Mesenchymal stem cell (in vitro differentiated cells and primary cell): ENCODE measurements at regions not wholly inside any gene's neighbourhood (a gene's known extent, or its start where the extent isn't known, plus 50 kb on each side); places are given as distances from the start of the nearest gene placed in this dataset.
"Not testable (repeated sequence)": the region's sequence is repeated elsewhere in the genome, so short reads cannot be mapped to it uniquely, and the experiment has no call there.

Experiments
- DNase-seq: peaks from one replicate; pipeline ENCODE4 v3.0.0-alpha.2; 2013
- H2AFZ ChIP-seq: one replicate; pipeline ENCODE4 v1.6.1; 2013; ENCODE audit warnings: low read depth, mild to moderate bottlenecking, control low read depth, inconsistent platforms, low read length, moderate library complexity
- H2AK5ac ChIP-seq: 2 replicates; pipeline ENCODE4 v1.6.1; 2013; ENCODE audit warnings: low read length, moderate library complexity, mild to moderate bottlenecking, inconsistent platforms; ENCODE audit not compliant: severe bottlenecking
- H2BK120ac ChIP-seq: one replicate; pipeline ENCODE4 v1.6.1; 2013; ENCODE audit warnings: low read depth, mild to moderate bottlenecking, inconsistent platforms, low read length, moderate library complexity
- H2BK12ac ChIP-seq, 2 experiments: one replicate each; pipeline ENCODE4 v1.6.1; 2013; ENCODE audit warnings: inconsistent platforms in 2 of 2, low read length in 2 of 2, mild to moderate bottlenecking in 2 of 2, moderate library complexity in 2 of 2, control low read depth in 1 of 2
- H2BK15ac ChIP-seq: one replicate; pipeline ENCODE4 v1.6.1; 2013; ENCODE audit warnings: mild to moderate bottlenecking, low read depth, inconsistent platforms; ENCODE audit not compliant: poor library complexity, severe bottlenecking
- H2BK5ac ChIP-seq: 2 replicates; pipeline ENCODE4 v1.6.1; 2013; ENCODE audit warnings: low read depth, mild to moderate bottlenecking, low read length, control low read depth, inconsistent platforms; ENCODE audit not compliant: poor library complexity, severe bottlenecking
- H3K14ac ChIP-seq, 2 experiments: one replicate each; pipeline ENCODE4 v1.6.1; 2013; ENCODE audit warnings: inconsistent platforms in 2 of 2, low read length in 2 of 2, control low read depth in 1 of 2, mild to moderate bottlenecking in 1 of 2, moderate library complexity in 1 of 2
- H3K18ac ChIP-seq, 2 experiments: one replicate each; pipeline ENCODE4 v1.6.1; 2013; ENCODE audit warnings: inconsistent platforms in 2 of 2, low read length in 2 of 2, control low read depth in 1 of 2, low read depth in 1 of 2, mild to moderate bottlenecking in 1 of 2
- H3K23ac ChIP-seq, 2 experiments: one replicate each; pipeline ENCODE4 v1.6.1; 2013; ENCODE audit warnings: inconsistent platforms in 2 of 2, low read length in 2 of 2, mild to moderate bottlenecking in 2 of 2, moderate library complexity in 2 of 2, control low read depth in 1 of 2
- H3K27ac ChIP-seq: 2 replicates; pipeline ENCODE4 v1.5.1; 2013; ENCODE audit warnings: mild to moderate bottlenecking, moderate library complexity, low read length, control low read depth, inconsistent platforms; ENCODE audit not compliant: poor library complexity, severe bottlenecking
- H3K27me3 ChIP-seq, 2 experiments: 2 replicates each; pipeline versions ENCODE4 v1.6.1 to v1.7.0; 2013; ENCODE audit warnings: low read length in 2 of 2, mild to moderate bottlenecking in 2 of 2, moderate library complexity in 2 of 2, control low read depth in 1 of 2, inconsistent platforms in 1 of 2; ENCODE audit not compliant: control insufficient read depth in 1 of 2, insufficient read depth in 1 of 2
- H3K36me3 ChIP-seq, 2 experiments: 2 replicates each; pipeline versions ENCODE4 v1.6.1 to v1.7.0; 2013; ENCODE audit warnings: low read length in 2 of 2, control low read depth in 1 of 2, inconsistent platforms in 1 of 2, low read depth in 1 of 2, mild to moderate bottlenecking in 1 of 2; ENCODE audit not compliant: insufficient read depth in 2 of 2, control insufficient read depth in 1 of 2
- H3K4ac ChIP-seq, 2 experiments: one replicate each; pipeline ENCODE4 v1.6.1; 2013; ENCODE audit warnings: inconsistent platforms in 2 of 2, low read length in 2 of 2, mild to moderate bottlenecking in 2 of 2, moderate library complexity in 2 of 2, control low read depth in 1 of 2, low read depth in 1 of 2
- H3K4me1 ChIP-seq: 2 replicates; pipeline ENCODE4 v1.6.1; 2013; ENCODE audit warnings: low read depth, low read length, control low read depth; ENCODE audit not compliant: control insufficient read depth, insufficient read depth
- H3K4me2 ChIP-seq: 2 replicates; pipeline ENCODE4 v1.6.1; 2013; ENCODE audit warnings: low read length, mild to moderate bottlenecking, inconsistent platforms; ENCODE audit not compliant: poor library complexity, severe bottlenecking
- H3K4me3 ChIP-seq, 2 experiments: 2 replicates each; pipeline versions ENCODE4 v1.5.1 to v1.7.0; 2013; ENCODE audit warnings: low read length in 2 of 2, mild to moderate bottlenecking in 2 of 2, control low read depth in 1 of 2, low read depth in 1 of 2; ENCODE audit not compliant: insufficient read depth in 1 of 2
- H3K79me1 ChIP-seq: replicated peaks from 2 replicates; pipeline ENCODE4 v1.6.1; 2013; ENCODE audit warnings: mild to moderate bottlenecking, control low read depth, low read length, inconsistent platforms; ENCODE audit not compliant: poor library complexity, severe bottlenecking
- H3K9ac ChIP-seq: 2 replicates; pipeline ENCODE4 v1.7.0; 2013; ENCODE audit warnings: mild to moderate bottlenecking, low read length, moderate library complexity
- H3K9me3 ChIP-seq: 2 replicates; pipeline ENCODE4 v1.7.0; 2013; ENCODE audit warnings: mild to moderate bottlenecking, low read length; ENCODE audit not compliant: control insufficient read depth
- H4K8ac ChIP-seq: one replicate; pipeline ENCODE4 v1.6.1; 2013; ENCODE audit warnings: inconsistent platforms, mild to moderate bottlenecking, low read length, moderate library complexity
- H4K91ac ChIP-seq: one replicate; pipeline ENCODE4 v1.6.1; 2013; ENCODE audit warnings: mild to moderate bottlenecking, low read length, inconsistent platforms
- WGBS: methylation state at CpG from one replicate; pipeline ENCODE4 v1.1.7; 2013; ENCODE audit warnings: mixed read lengths; 5-methylcytosine and 5-hydroxymethylcytosine counted together

GRCh38 chr5:130398825-130399224 is 494.6 kb downstream of the CHSY3 start:
- no peak for DNase-seq
- no peak overlapping the region for H3K9ac ChIP-seq
- H3K14ac ChIP-seq = no peak overlapping the region
- no peak overlapping the region for H3K4me3 ChIP-seq
- no peaks in the 10 kb centered on the region for H3K9me3 ChIP-seq
- no peak overlapping the region for H2AFZ ChIP-seq
- H2BK5ac ChIP-seq = no peak overlapping the region
- H3K4me2 ChIP-seq = no peak overlapping the region
- H2AK5ac ChIP-seq = no peak overlapping the region
- H3K27me3 ChIP-seq = no peaks in the 10 kb centered on the region
- no peak overlapping the region for H2BK120ac ChIP-seq
- no peak overlapping the region for H3K23ac ChIP-seq
- H3K27ac ChIP-seq = no peak overlapping the region
- no peak overlapping the region for H2BK12ac ChIP-seq
- peak overlapping the region in 1 of 2 experiments; percentile 78 for H3K18ac ChIP-seq
- no peaks in the 10 kb centered on the region for H3K4me1 ChIP-seq
- no peak overlapping the region for H2BK15ac ChIP-seq
- no peaks in the 10 kb centered on the region for H3K36me3 ChIP-seq
- no peak overlapping the region for H4K8ac ChIP-seq
- H3K79me1 ChIP-seq = no peaks in the 10 kb centered on the region
- 95% methylated on average over 4 of the region's 4 CpGs for WGBS
- H3K4ac ChIP-seq = no peak overlapping the region
- no peak overlapping the region for H4K91ac ChIP-seq

GRCh38 chr5:130397727-130398126 is 493.5 kb downstream of the CHSY3 start:
- H3K4me2 ChIP-seq, DNase-seq, H3K4me1 ChIP-seq, H2BK120ac ChIP-seq, H3K79me1 ChIP-seq, H3K27ac ChIP-seq, H4K91ac ChIP-seq, H2BK15ac ChIP-seq, H3K4me3 ChIP-seq, H3K9ac ChIP-seq, H2AK5ac ChIP-seq, H2BK5ac ChIP-seq, H3K27me3 ChIP-seq, H3K23ac ChIP-seq, H4K8ac ChIP-seq, H3K36me3 ChIP-seq, H2BK12ac ChIP-seq, H3K18ac ChIP-seq, H2AFZ ChIP-seq, H3K14ac ChIP-seq, H3K9me3 ChIP-seq, H3K4ac ChIP-seq: not testable (repeated sequence)
- 92% methylated on average over 1 of the region's 1 CpG for WGBS

- Histone ChIP-seq H3K9me3 (no peaks in the 10 kb centered on the region), H3K27ac (no peak overlapping the region), H3K4ac (no peak overlapping the region), H3K18ac (no peak overlapping the region), H2BK15ac (no peak overlapping the region), H3K4me3 (no peak overlapping the region), H3K4me1 (no peaks in the 10 kb centered on the region), H3K79me1 (no peaks in the 10 kb centered on the region), H3K9ac (no peak overlapping the region), H2AFZ (no peak overlapping the region), H3K27me3 (no peaks in the 10 kb centered on the region), H4K8ac (no peak overlapping the region), H3K36me3 (no peaks in the 10 kb centered on the region), H3K4me2 (no peak overlapping the region), H4K91ac (no peak overlapping the region), H2BK120ac (no peak overlapping the region), H3K14ac (no peak overlapping the region), H2AK5ac (no peak overlapping the region), H2BK5ac (no peak overlapping the region), H3K23ac (no peak overlapping the region), H2BK12ac (no peak overlapping the region)
- no peak for DNase-seq
- 100% methylated on average over 2 of the region's 2 CpGs for WGBS
Observed at GRCh38 chr5:130397132-130397531, 492.9 kb downstream of the CHSY3 start.

GRCh38 chr5:130391727-130392264 is 487.5 kb downstream of the CHSY3 start:
- H3K4me3 ChIP-seq, H2AK5ac ChIP-seq, H3K79me1 ChIP-seq, H3K4me1 ChIP-seq, H3K27ac ChIP-seq, H3K4ac ChIP-seq, H3K9me3 ChIP-seq, DNase-seq, H3K9ac ChIP-seq, H2BK5ac ChIP-seq, H3K18ac ChIP-seq, H4K91ac ChIP-seq, H3K27me3 ChIP-seq, H3K36me3 ChIP-seq, H4K8ac ChIP-seq, H3K23ac ChIP-seq, H2AFZ ChIP-seq, H2BK12ac ChIP-seq, H2BK120ac ChIP-seq, H3K14ac ChIP-seq, H2BK15ac ChIP-seq, H3K4me2 ChIP-seq: not testable (repeated sequence)
- 90% methylated on average over 2 of the region's 3 CpGs for WGBS
